Fibroblast of lung (primary cell): ENCODE measurements at regions not wholly inside any gene's neighbourhood (a gene's known extent, or its start where the extent isn't known, plus 50 kb on each side); places are given as distances from the start of the nearest gene placed in this dataset.
"Not testable (repeated sequence)": the region's sequence is repeated elsewhere in the genome, so short reads cannot be mapped to it uniquely, and the experiment has no call there.

ENCODE experiments used
- DNase-seq, 2 donors: peaks; one replicate each; pipeline versions ENCODE4 v3.0.0 to v3.0.0-alpha.2; 2010; ENCODE audit warnings: low read depth in 2 of 2
- H2AFZ ChIP-seq: 2 replicates; pipeline ENCODE4 v1.5.1; 2012; ENCODE audit warnings: low read length, control low read depth, inconsistent platforms
- H3K27ac ChIP-seq: 2 replicates; pipeline ENCODE4 v1.5.1; 2011; ENCODE audit warnings: low read length, control low read depth; ENCODE audit not compliant: insufficient read depth
- H3K27me3 ChIP-seq: 2 replicates; pipeline ENCODE4 v1.5.1; 2011; ENCODE audit warnings: mild to moderate bottlenecking, low read length; ENCODE audit not compliant: control insufficient read depth, insufficient read depth
- H3K36me3 ChIP-seq: 2 replicates; pipeline ENCODE4 v1.5.1; 2011; ENCODE audit warnings: low read length; ENCODE audit not compliant: control insufficient read depth, insufficient read depth
- H3K4me1 ChIP-seq: 2 replicates; pipeline ENCODE4 v1.5.1; 2011; ENCODE audit warnings: low read length; ENCODE audit not compliant: control insufficient read depth, insufficient read depth; ENCODE audit errors: extremely low read depth
- H3K4me2 ChIP-seq: 2 replicates; pipeline ENCODE4 v1.5.1; 2011; ENCODE audit warnings: low read length, control low read depth; ENCODE audit not compliant: insufficient read depth; ENCODE audit errors: extremely low read depth
- H3K4me3 ChIP-seq, 4 experiments: fragments of 200-600 bp in 1 of 4; sonication (generic) in 1 of 4; replicated peaks in 1 of 4; 2 replicates each; pipeline ENCODE4 v1.5.1; 2011 to 2016; ENCODE audit warnings: low read length in 4 of 4, low read depth in 3 of 4, mild to moderate bottlenecking in 3 of 4, control low read depth in 2 of 4, inconsistent platforms in 1 of 4, mixed read lengths in 1 of 4; ENCODE audit not compliant: insufficient read depth in 1 of 4; ENCODE audit errors: control extremely low read depth in 1 of 4
- H3K79me2 ChIP-seq: 2 replicates; pipeline ENCODE4 v1.5.1; 2012; ENCODE audit warnings: mild to moderate bottlenecking, low read length, inconsistent platforms; ENCODE audit not compliant: control insufficient read depth, insufficient read depth
- H3K9ac ChIP-seq: 2 replicates; pipeline ENCODE4 v1.5.1; 2011; ENCODE audit warnings: mild to moderate bottlenecking, low read length, control low read depth; ENCODE audit not compliant: insufficient read depth
- H3K9me3 ChIP-seq: 2 replicates; pipeline ENCODE4 v1.5.1; 2012; ENCODE audit warnings: low read depth, low read length; ENCODE audit not compliant: control insufficient read depth, insufficient read depth
- H4K20me1 ChIP-seq: 2 replicates; pipeline ENCODE4 v1.5.1; 2011; ENCODE audit warnings: low read length; ENCODE audit not compliant: control insufficient read depth, insufficient read depth; ENCODE audit errors: extremely low read depth
- EZH2 ChIP-seq: IDR thresholded peaks from 2 replicates; pipeline ENCODE4 v1.5.1; 2012; ENCODE audit warnings: low read length, control low read depth, mild to moderate bottlenecking; ENCODE audit errors: missing control alignments
- TF ChIP-seq, protein P1 (sequence below), 2 donors: IDR thresholded peaks in 1 of 2; conservative IDR thresholded peaks in 1 of 2; 1 replicate in 1 of 2; 2 replicates in 1 of 2; pipeline ENCODE4 v1.5.1; 2011 to 2012; ENCODE audit warnings: low read length in 2 of 2, control low read depth in 1 of 2, inconsistent platforms in 1 of 2, low read depth in 1 of 2, mild to moderate bottlenecking in 1 of 2

DNA sequence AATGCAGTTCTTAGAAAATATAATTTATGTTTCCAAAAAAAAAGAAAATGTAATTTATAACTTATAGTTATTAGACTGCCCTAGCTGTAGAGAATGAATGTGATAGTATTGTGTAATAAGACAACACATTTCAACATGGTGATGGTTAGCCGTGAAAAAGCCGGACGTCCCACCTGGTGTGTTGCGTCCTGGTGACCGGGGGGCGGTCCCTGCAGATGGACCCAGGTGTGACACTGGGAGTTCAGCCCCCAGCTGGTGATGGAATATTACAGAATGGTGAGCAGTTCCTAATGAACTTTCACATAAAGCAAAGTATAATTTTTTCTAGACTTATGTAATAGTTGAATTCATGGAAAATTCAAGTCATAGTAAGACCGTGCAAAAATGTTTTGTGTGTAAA is 132.8 kb downstream of the LAT start:
- Histone ChIP-seq H3K9ac (no peak overlapping the region), H4K20me1 (no peaks in the 10 kb centered on the region), H3K36me3 (no peaks in the 10 kb centered on the region), H3K4me2 (no peak overlapping the region), H2AFZ (no peak overlapping the region), H3K27me3 (no peaks in the 10 kb centered on the region), H3K4me3 (no peak overlapping the region), H3K79me2 (no peaks in the 10 kb centered on the region), H3K9me3 (no peaks in the 10 kb centered on the region), H3K27ac (no peak overlapping the region), H3K4me1 (peaks cover 3% of the 10 kb centered on the region)
- DNase-seq, result no peak
- TF ChIP-seq, protein P1, sequence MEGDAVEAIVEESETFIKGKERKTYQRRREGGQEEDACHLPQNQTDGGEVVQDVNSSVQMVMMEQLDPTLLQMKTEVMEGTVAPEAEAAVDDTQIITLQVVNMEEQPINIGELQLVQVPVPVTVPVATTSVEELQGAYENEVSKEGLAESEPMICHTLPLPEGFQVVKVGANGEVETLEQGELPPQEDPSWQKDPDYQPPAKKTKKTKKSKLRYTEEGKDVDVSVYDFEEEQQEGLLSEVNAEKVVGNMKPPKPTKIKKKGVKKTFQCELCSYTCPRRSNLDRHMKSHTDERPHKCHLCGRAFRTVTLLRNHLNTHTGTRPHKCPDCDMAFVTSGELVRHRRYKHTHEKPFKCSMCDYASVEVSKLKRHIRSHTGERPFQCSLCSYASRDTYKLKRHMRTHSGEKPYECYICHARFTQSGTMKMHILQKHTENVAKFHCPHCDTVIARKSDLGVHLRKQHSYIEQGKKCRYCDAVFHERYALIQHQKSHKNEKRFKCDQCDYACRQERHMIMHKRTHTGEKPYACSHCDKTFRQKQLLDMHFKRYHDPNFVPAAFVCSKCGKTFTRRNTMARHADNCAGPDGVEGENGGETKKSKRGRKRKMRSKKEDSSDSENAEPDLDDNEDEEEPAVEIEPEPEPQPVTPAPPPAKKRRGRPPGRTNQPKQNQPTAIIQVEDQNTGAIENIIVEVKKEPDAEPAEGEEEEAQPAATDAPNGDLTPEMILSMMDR (conservative IDR thresholded peaks at IDR 0.05 in 1 of 2, IDR thresholded peaks at IDR 0.05 in 1 of 2; ENCODE audit: low read depth in 1 of 2, low read length in 2 of 2), result no peak
- no peak for TF ChIP-seq EZH2

DNA sequence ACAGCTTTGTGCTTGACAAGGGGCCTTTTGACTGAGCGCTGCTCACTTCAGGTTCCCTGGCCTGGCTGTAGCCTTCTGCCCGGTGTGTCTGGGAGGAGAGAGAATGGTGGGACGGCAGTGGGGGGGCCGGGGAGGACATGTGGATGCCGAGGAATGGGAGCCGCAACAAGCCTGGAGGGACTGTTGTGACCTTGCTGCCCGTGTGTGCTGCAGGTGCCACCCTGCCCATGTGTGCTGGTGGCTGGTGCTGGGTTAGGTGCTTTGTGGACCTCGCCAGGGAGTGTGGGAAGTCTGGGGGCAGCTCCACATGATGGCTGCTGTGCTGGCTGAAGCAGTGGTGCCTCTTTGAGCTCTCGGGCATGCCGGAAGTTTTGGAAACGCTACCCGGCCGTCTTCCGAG is 132.1 kb downstream of the LAT start:
- H3K9me3 ChIP-seq, result no peaks in the 10 kb centered on the region
- H2AFZ ChIP-seq, result no peak overlapping the region
- no peaks in the 10 kb centered on the region for H3K79me2 ChIP-seq
- TF ChIP-seq EZH2, result no peak
- TF ChIP-seq, protein P1 (conservative IDR thresholded peaks at IDR 0.05 in 1 of 2, IDR thresholded peaks at IDR 0.05 in 1 of 2; ENCODE audit: low read depth in 1 of 2, low read length in 2 of 2), result no peak
- H3K27ac ChIP-seq, result no peak overlapping the region
- no peaks in the 10 kb centered on the region for H4K20me1 ChIP-seq
- no peaks in the 10 kb centered on the region for H3K27me3 ChIP-seq
- H3K4me1 ChIP-seq, result peaks cover 3% of the 10 kb centered on the region
- no peak for DNase-seq
- H3K36me3 ChIP-seq, result no peaks in the 10 kb centered on the region
- H3K4me2 ChIP-seq, result no peak overlapping the region
- no peak overlapping the region for H3K9ac ChIP-seq
- no peak overlapping the region for H3K4me3 ChIP-seq

DNA sequence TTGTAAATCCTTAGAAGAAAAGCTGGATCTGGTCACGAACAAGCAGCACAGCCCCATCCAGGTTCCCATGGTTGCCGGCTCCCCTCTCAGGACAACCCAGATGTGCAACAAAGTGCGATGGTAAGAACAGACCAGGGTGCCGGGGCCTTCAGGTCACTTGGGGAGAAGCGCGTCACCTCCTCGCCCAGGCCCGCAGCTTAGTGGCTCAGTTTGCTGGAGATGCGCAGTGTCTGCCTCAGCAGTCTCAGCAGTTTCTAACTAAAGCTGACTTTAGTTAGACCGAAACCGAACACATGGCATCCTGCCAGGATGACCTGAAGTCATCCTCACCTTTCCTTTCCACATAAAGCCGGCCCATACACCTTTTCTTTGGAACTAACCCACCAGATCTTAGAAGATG is 131.4 kb downstream of the LAT start:
- H3K4me2 ChIP-seq, H3K27me3 ChIP-seq, H3K9me3 ChIP-seq, DNase-seq, H3K9ac ChIP-seq, H4K20me1 ChIP-seq, H2AFZ ChIP-seq, H3K4me3 ChIP-seq, H3K4me1 ChIP-seq, H3K36me3 ChIP-seq, H3K79me2 ChIP-seq: not testable (repeated sequence)
- H3K27ac ChIP-seq, result peak overlapping the region; percentile 44

DNA sequence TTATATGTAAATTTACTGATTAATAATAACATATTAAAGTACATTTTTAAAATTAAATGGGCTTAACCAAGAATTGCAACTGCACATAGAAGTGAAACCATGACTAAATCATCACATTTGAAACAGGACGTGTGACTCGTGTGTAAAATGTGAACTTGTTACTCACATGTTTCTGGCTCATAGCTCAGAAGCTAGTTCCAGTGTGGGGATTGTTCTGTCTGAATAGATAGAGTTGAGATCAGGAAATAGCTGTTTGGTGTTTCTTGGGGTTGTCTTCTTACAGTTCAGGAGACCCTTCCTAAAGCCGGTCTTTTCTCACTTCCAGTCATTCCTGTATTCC is 130.9 kb downstream of the LAT start:
- H3K27me3 ChIP-seq, H3K9ac ChIP-seq, H3K36me3 ChIP-seq, H3K4me3 ChIP-seq, H3K79me2 ChIP-seq, H3K9me3 ChIP-seq, H3K4me1 ChIP-seq, H4K20me1 ChIP-seq, H3K4me2 ChIP-seq, H2AFZ ChIP-seq: not testable (repeated sequence)
- DNase-seq, result peak; percentile 13 to 21
- H3K27ac ChIP-seq, result peak overlapping the region; percentile 44
